ENCODE measurements at regions not wholly inside any gene's neighbourhood (a gene's known extent, or its start where the extent isn't known, plus 50 kb on each side); places are given as distances from the start of the nearest gene placed in this dataset.

DNA sequence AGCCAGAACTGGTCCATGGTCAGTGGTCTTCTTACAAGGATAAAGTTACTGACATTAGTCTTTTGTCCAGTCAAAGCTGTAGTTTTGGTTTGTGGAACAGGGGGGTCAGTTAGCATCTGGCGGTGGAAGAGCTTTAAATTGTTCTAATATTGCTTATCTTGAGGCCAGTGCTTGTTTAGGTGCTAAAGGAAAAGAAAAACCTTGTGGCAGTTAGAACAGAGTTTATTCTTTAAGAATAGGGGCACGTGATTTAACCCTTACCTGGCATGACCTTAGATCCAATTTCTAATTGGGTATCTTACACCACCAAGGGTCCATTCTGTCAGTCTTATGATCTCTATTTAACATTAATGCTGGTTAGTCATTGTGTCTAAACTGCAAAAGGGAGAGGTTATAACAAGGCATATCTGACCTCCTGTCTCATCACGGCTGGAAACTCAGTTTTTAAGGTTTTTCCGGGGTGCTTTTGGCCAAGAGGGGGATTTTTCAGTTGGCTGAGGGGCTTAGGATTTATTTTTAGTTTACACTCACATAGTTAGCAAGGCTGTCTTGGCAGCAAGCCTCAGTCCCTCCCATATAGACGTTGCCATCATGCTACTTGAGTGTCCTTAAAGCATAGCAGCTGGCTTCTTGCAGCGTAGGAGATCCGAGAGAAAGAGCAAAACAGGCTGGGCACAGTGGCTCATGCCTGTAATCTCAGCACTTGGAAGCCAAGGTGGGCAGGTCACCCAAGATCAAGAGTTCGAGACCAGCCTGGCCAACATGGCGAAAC, 60.1 kb upstream of the FAM89A start:
- Histone ChIP-seq H3K36me3 (ENCODE audit: insufficient read depth, low read length) (no peaks in the 10 kb centered on the region), H3K9me3 (ENCODE audit: control insufficient read depth in 1 of 2, insufficient read depth in 1 of 2, low read length in 2 of 2) (peaks cover 0 to 3% of the 10 kb centered on the region in 2 experiments), H3K27me3 (ENCODE audit: control insufficient read depth in 1 of 2, insufficient read depth in 2 of 2, low read length in 2 of 2) (peaks cover 3 to 8% of the 10 kb centered on the region in 2 experiments), H3K4me3 (ENCODE audit: low read length) (no peak overlapping the region), H3K27ac (ENCODE audit: low read depth in 1 of 2, low read length in 2 of 2) (no peak overlapping the region), H3K4me1 (ENCODE audit: insufficient read depth, low read length) (no peaks in the 10 kb centered on the region)
- ChIA-PET CTCF (no interaction called here), POLR2A (no interaction called here)
- intact Hi-C loops (cut with DNase I, micrococcal nuclease): loop anchor here in 1 of 2 experiments (10.0 kb wide), 1 partner anchor 295 kb away; no protein-coding TSS in a partner anchor
- Mint-ChIP-seq H3K4me1 (ENCODE audit: low read depth) (no peaks in the 10 kb centered on the region), H3K4me3 (no peak overlapping the region), H3K27ac (no peak overlapping the region), H3K27me3 (peaks cover 37% of the 10 kb centered on the region), H3K9me3 (no peaks in the 10 kb centered on the region), H3K36me3 (ENCODE audit: low read depth) (no peaks in the 10 kb centered on the region)
- ATAC-seq (ENCODE audit: poor library complexity): no peak
- no peak for DNase-seq
- TF ChIP-seq, protein P1, sequence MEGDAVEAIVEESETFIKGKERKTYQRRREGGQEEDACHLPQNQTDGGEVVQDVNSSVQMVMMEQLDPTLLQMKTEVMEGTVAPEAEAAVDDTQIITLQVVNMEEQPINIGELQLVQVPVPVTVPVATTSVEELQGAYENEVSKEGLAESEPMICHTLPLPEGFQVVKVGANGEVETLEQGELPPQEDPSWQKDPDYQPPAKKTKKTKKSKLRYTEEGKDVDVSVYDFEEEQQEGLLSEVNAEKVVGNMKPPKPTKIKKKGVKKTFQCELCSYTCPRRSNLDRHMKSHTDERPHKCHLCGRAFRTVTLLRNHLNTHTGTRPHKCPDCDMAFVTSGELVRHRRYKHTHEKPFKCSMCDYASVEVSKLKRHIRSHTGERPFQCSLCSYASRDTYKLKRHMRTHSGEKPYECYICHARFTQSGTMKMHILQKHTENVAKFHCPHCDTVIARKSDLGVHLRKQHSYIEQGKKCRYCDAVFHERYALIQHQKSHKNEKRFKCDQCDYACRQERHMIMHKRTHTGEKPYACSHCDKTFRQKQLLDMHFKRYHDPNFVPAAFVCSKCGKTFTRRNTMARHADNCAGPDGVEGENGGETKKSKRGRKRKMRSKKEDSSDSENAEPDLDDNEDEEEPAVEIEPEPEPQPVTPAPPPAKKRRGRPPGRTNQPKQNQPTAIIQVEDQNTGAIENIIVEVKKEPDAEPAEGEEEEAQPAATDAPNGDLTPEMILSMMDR (IDR thresholded peaks at IDR 0.05): no peak

DNA sequence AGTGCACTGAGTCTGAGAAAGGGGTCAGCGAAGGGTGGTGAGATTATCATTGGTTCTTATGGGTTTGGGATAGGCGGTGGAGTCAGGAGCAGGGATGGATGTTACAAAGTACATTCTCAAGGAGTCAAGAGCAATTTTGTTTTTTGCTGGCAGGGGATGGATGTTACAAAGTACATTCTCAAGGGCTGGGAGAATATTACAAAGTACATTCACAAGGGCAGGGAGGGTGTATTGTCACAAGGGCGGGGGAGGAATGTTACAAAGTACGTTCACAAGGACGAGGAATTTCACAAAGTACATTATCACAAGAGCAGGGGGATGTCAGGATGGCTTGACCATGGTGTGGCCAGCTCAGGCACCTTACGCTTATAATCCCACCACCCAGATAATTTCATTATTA, 59.3 kb upstream of the FAM89A start:
- CTCF ChIA-PET: no interaction called here
- H3K27ac Mint-ChIP-seq: no peak overlapping the region

DNA sequence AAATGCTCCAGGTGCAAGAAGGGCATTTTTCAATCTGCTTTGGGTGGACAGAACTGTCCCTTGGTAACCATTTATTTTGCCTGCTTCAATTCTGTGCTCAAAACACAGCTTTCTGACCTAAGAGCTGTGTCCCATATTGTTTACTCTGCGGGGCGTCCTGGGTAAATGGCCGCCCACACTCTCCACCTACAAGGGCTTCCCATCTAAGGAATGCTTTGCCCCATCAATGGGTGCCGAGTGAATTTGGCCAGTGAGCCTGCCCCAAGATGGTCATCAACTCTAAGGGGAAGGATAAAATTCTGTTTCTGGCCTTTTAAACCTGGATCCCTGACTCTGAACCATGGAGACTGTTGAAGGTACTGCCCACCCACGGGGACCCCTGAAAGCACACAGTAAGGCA, 55.5 kb upstream of the FAM89A start:
- Histone ChIP-seq H3K4me1 (ENCODE audit: insufficient read depth, low read length) (no peaks in the 10 kb centered on the region), H3K9me3 (ENCODE audit: control insufficient read depth in 1 of 2, insufficient read depth in 1 of 2, low read length in 2 of 2) (no peaks in the 10 kb centered on the region), H3K27ac (ENCODE audit: low read depth in 1 of 2, low read length in 2 of 2) (no peak overlapping the region), H3K36me3 (ENCODE audit: insufficient read depth, low read length) (no peaks in the 10 kb centered on the region), H3K27me3 (ENCODE audit: control insufficient read depth in 1 of 2, insufficient read depth in 2 of 2, low read length in 2 of 2) (peaks cover 11 to 12% of the 10 kb centered on the region in 2 experiments), H3K4me3 (ENCODE audit: low read length) (no peak overlapping the region)
- H3K36me3 Mint-ChIP-seq (ENCODE audit: low read depth): no peaks in the 10 kb centered on the region
- H3K27ac Mint-ChIP-seq: no peak overlapping the region
- H3K4me3 Mint-ChIP-seq: no peak overlapping the region
- H3K9me3 Mint-ChIP-seq: no peaks in the 10 kb centered on the region
- no peaks in the 10 kb centered on the region for H3K4me1 Mint-ChIP-seq (ENCODE audit: low read depth)
- ATAC-seq (ENCODE audit: poor library complexity) (no peak), DNase-seq (no peak)
- intact Hi-C loops (cut with DNase I, micrococcal nuclease): no loop called here
- ChIA-PET POLR2A (no interaction called here), CTCF (no interaction called here)
- H3K27me3 Mint-ChIP-seq: peaks cover 57% of the 10 kb centered on the region
- TF ChIP-seq, protein P1 (IDR thresholded peaks at IDR 0.05): no peak

More for the DNA sequence above, 59.3 kb upstream of the FAM89A start:
- intact Hi-C loops (cut with DNase I, micrococcal nuclease): no loop called here
- TF ChIP-seq, protein P1 (IDR thresholded peaks at IDR 0.05): no peak
- no peaks in the 10 kb centered on the region for H3K36me3 ChIP-seq (ENCODE audit: insufficient read depth, low read length)
- H3K9me3 ChIP-seq (ENCODE audit: control insufficient read depth in 1 of 2, insufficient read depth in 1 of 2, low read length in 2 of 2): peaks cover 0 to 3% of the 10 kb centered on the region in 2 experiments
- no peaks in the 10 kb centered on the region for H3K4me1 ChIP-seq (ENCODE audit: insufficient read depth, low read length)
- no peaks in the 10 kb centered on the region for H3K4me1 Mint-ChIP-seq (ENCODE audit: low read depth)
- no peak overlapping the region for H3K4me3 ChIP-seq (ENCODE audit: low read length)
- H3K27ac ChIP-seq (ENCODE audit: low read depth in 1 of 2, low read length in 2 of 2): no peak overlapping the region
- no peaks in the 10 kb centered on the region for H3K36me3 Mint-ChIP-seq (ENCODE audit: low read depth)
- no peak for ATAC-seq (ENCODE audit: poor library complexity)
- DNase-seq: no peak
- H3K27me3 ChIP-seq (ENCODE audit: control insufficient read depth in 1 of 2, insufficient read depth in 2 of 2, low read length in 2 of 2): peaks cover 3 to 8% of the 10 kb centered on the region in 2 experiments
- POLR2A ChIA-PET: no interaction called here
- peaks cover 42% of the 10 kb centered on the region for H3K27me3 Mint-ChIP-seq
- H3K9me3 Mint-ChIP-seq: no peaks in the 10 kb centered on the region
- H3K4me3 Mint-ChIP-seq: no peak overlapping the region

Measured in CD4-positive, alpha-beta T cell (primary cell).